Endothelial cell of umbilical vein (primary cell): ENCODE measurements at regions not wholly inside any gene's neighbourhood (a gene's known extent, or its start where the extent isn't known, plus 50 kb on each side); places are given as distances from the start of the nearest gene placed in this dataset.

Source experiments
- EZH2 ChIP-seq: IDR thresholded peaks from 2 replicates; pipeline ENCODE4 v1.6.1; 2012; ENCODE audit warnings: borderline replicate concordance, low read depth, mild to moderate bottlenecking, moderate library complexity, low read length, inconsistent platforms; ENCODE audit not compliant: severe bottlenecking
- FOS ChIP-seq: IDR thresholded peaks from 2 replicates; pipeline ENCODE4 v1.6.1; 2011; ENCODE audit warnings: mild to moderate bottlenecking, low read length, moderate library complexity, borderline replicate concordance; ENCODE audit not compliant: insufficient read depth
- GATA2 ChIP-seq: IDR thresholded peaks from 2 replicates; pipeline ENCODE4 v1.7.0; 2011; ENCODE audit warnings: low read depth, mild to moderate bottlenecking, moderate library complexity, mixed read lengths, low read length; ENCODE audit not compliant: insufficient read length, insufficient read depth
- JUN ChIP-seq: IDR thresholded peaks from 2 replicates; pipeline ENCODE4 v1.6.1; 2011; ENCODE audit warnings: borderline replicate concordance, low read depth; ENCODE audit not compliant: insufficient read length, insufficient read depth
- POLR2A ChIP-seq: IDR thresholded peaks from 2 replicates; pipeline ENCODE4 v1.6.1; 2012; ENCODE audit warnings: low read depth, mild to moderate bottlenecking, control low read depth, low read length
- POLR2AphosphoS5 ChIP-seq: IDR thresholded peaks from 2 replicates; pipeline ENCODE4 v1.6.1; 2012; ENCODE audit warnings: low read depth, mild to moderate bottlenecking, control low read depth, low read length, moderate library complexity; ENCODE audit not compliant: insufficient read depth
- TF ChIP-seq, protein P1 (sequence below), 2 donors: IDR thresholded peaks; 1 replicate in 1 of 2; 2 replicates in 1 of 2; pipeline ENCODE4 v1.5.1; 2011; ENCODE audit warnings: low read length in 2 of 2, mild to moderate bottlenecking in 2 of 2, moderate library complexity in 2 of 2, control low read depth in 1 of 2, inconsistent platforms in 1 of 2, low read depth in 1 of 2; ENCODE audit not compliant: insufficient read depth in 1 of 2; ENCODE audit errors: extremely low read depth in 1 of 2
- TF ChIP-seq, protein P2 (sequence below): IDR thresholded peaks from 2 replicates; pipeline ENCODE4 v1.6.1; 2011; ENCODE audit not compliant: insufficient read depth, insufficient read length

DNA sequence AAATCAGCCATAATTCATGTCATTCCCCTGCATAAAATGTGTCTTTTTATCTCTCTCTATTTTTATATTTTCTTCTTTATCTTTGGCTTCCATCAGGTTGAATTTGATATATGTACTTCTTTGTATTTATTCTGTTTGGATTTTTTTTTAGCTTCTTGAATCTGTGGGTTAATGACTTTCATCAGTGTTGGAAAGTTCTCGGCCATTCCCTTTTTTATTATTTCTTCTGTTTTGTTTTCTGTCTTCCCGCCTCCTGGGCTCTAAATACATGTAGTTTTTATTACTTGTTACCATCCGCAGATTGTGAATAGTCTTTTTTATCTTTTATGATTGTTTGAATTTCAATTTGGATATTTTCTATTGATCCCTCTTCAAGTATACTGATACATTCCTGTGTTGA lies 637.5 kb downstream of the NPHP4 start:
- TF ChIP-seq, protein P1, sequence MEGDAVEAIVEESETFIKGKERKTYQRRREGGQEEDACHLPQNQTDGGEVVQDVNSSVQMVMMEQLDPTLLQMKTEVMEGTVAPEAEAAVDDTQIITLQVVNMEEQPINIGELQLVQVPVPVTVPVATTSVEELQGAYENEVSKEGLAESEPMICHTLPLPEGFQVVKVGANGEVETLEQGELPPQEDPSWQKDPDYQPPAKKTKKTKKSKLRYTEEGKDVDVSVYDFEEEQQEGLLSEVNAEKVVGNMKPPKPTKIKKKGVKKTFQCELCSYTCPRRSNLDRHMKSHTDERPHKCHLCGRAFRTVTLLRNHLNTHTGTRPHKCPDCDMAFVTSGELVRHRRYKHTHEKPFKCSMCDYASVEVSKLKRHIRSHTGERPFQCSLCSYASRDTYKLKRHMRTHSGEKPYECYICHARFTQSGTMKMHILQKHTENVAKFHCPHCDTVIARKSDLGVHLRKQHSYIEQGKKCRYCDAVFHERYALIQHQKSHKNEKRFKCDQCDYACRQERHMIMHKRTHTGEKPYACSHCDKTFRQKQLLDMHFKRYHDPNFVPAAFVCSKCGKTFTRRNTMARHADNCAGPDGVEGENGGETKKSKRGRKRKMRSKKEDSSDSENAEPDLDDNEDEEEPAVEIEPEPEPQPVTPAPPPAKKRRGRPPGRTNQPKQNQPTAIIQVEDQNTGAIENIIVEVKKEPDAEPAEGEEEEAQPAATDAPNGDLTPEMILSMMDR (IDR thresholded peaks at IDR 0.05; ENCODE audit: extremely low read depth in 1 of 2, insufficient read depth in 1 of 2, low read depth in 1 of 2, low read length in 2 of 2): no peak
- TF ChIP-seq JUN (no peak), FOS (no peak), POLR2AphosphoS5 (no peak), POLR2A (no peak), EZH2 (no peak), GATA2 (no peak)
- TF ChIP-seq, protein P2, sequence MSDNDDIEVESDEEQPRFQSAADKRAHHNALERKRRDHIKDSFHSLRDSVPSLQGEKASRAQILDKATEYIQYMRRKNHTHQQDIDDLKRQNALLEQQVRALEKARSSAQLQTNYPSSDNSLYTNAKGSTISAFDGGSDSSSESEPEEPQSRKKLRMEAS: no peak
